Neural cell (in vitro differentiated cells): ENCODE measurements at regions not wholly inside any gene's neighbourhood (a gene's known extent, or its start where the extent isn't known, plus 50 kb on each side); places are given as distances from the start of the nearest gene placed in this dataset.

Source experiments
- CTCF ChIP-seq: fragments of 450-650 bp; IDR thresholded peaks from 2 replicates; pipeline ENCODE4 v1.5.1; 2014; ENCODE audit warnings: antibody characterized with exemption, mild to moderate bottlenecking, moderate library complexity; ENCODE audit not compliant: poor library complexity, severe bottlenecking
- EP300 ChIP-seq: fragments of 450-650 bp; conservative IDR thresholded peaks from 2 replicates; pipeline ENCODE4 v1.6.1; 2014; ENCODE audit warnings: antibody characterized with exemption, mild to moderate bottlenecking, moderate library complexity; ENCODE audit not compliant: poor library complexity, severe bottlenecking
- EZH2 ChIP-seq: fragments of 200-600, 300-800 bp; shearing (Covaris generic), sonication (generic); IDR thresholded peaks from 2 replicates; pipeline ENCODE4 v1.6.1; 2014; ENCODE audit warnings: antibody characterized with exemption, low read length, borderline replicate concordance, mild to moderate bottlenecking; ENCODE audit not compliant: insufficient read depth, poor library complexity, severe bottlenecking
- POLR2AphosphoS5 ChIP-seq: IDR thresholded peaks from 2 replicates; pipeline ENCODE4 v1.6.1; 2012
- RAD21 ChIP-seq: fragments of 450-650 bp; conservative IDR thresholded peaks from 2 replicates; pipeline ENCODE4 v1.6.1; 2014; ENCODE audit warnings: antibody characterized with exemption, mild to moderate bottlenecking, moderate library complexity
- REST ChIP-seq: IDR thresholded peaks from 2 replicates; pipeline ENCODE4 v1.6.1; 2012; ENCODE audit warnings: borderline replicate concordance
- SMC3 ChIP-seq: fragments of 450-650 bp; conservative IDR thresholded peaks from 2 replicates; pipeline ENCODE4 v1.6.1; 2014; ENCODE audit warnings: antibody characterized with exemption, mild to moderate bottlenecking, moderate library complexity; ENCODE audit not compliant: poor library complexity
- TAF1 ChIP-seq: IDR thresholded peaks from 2 replicates; pipeline ENCODE4 v1.6.1; 2012; ENCODE audit warnings: low read depth

- TF ChIP-seq CTCF (no peak), RAD21 (no peak), EZH2 (no peak), POLR2AphosphoS5 (no peak), EP300 (no peak), REST (no peak), TAF1 (no peak), SMC3 (no peak)
These were observed 50.6 kb upstream of the ANO6 start for GRCh38 chr12:45165284-45165683.
